HK-2 (cell line): ENCODE measurements at regions not wholly inside any gene's neighbourhood (a gene's known extent, or its start where the extent isn't known, plus 50 kb on each side); places are given as distances from the start of the nearest gene placed in this dataset.
"Not testable (repeated sequence)": the region's sequence is repeated elsewhere in the genome, so short reads cannot be mapped to it uniquely, and the experiment has no call there.

Experiments
- DNase-seq: peaks from one replicate; pipeline ENCODE4 v3.0.0-alpha.2; 2018; ENCODE audit not compliant: unreplicated experiment

DNA sequence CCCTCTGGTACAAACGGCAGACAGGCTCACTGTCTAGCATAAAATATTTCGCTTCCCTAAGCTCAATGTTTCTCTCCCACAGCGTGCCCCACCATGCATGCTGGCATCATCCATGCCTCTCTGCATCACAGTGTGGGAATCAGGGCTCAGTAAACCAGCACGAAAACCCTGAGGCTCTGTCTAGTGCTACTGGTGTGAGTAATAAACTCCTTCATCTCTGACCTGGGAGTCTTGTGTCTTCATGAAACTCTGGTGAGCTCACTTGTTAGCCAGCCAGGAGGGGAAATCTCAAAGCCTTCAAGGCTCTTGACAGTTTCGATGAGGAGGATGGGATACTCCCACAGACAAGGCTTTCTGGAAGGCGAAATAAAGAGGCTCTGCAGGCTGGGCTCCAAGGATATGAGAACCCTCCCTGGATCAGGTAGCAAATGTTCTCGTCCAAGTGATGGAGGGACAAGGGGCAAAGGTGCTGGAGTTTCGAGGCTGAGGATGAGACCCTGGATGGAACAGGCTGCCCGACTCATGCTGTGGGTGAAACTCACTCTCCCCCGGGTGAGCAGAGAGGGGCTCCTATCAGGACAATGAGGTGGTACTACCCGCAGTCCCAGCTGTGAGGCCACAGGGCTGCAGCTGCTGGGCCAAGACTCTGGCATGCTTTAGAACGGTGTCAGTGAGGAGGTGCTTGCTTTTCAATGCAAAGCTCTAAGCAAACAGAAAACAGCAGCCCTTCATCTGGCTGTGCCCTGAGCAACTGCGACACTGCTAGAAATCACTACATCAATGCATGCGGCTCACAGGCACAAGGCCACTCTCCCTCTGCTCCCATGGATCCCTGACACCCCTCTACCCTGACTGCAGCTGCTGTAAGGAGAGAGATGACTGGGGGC, 69.3 kb downstream of the SHANK2 start:
- DNase-seq, result no peak

DNA sequence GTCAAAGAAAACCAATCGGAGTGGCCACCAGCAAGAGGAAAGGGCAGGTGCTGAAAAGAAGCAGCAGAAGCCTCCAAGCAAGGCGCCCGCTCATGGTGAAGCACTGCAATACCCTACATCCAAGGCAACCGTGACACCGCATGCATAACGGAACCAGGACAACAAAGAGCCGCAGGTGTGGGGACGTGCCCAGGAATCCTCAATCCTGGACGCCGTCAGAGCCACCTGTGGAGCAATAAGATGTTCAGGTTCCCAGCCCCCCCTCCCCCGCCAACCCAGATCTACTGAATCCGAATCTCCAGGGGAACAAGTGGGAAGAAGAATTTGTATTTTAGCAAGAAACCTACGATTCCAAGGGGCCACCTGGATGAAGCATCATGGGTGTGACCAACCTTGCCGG, 70.8 kb downstream of the SHANK2 start:
- DNase-seq, result no peak

DNA sequence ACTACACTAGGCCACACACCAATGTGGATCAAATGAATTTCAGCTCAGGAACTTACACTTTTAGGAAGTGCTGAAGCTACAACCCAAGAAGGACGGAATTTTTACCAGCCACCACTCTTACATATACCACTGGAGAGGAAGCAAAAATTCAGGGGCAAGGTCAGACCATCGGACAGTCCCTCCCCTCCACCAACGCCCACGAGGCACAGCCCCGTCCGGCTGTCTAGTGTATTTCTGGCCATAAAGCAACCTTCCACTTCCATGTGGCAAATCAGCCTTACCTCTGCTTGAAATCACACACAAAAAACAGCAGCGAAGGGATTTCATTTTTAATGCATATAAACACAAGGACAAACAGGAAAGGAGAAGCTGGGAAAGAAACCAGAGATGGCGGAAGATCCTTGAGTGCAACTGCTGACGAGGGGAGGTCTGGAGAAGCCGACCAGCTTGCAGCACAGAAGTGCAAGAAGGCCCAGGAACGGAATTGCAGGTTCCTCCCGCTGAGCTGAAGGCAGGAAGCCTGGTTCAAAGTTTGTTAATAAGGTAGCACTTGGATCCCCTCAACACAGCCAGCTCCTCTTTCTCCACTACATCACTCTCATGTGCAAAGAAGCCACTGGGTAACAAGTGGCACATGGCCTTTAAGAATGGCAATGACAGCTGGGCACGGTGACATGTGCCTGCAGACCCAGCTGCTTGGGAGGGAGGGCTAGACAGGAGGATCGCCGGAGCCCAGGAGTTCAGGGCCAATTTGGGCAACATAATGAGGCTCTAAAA, 71.5 kb downstream of the SHANK2 start:
- DNase-seq, result no peak

DNA sequence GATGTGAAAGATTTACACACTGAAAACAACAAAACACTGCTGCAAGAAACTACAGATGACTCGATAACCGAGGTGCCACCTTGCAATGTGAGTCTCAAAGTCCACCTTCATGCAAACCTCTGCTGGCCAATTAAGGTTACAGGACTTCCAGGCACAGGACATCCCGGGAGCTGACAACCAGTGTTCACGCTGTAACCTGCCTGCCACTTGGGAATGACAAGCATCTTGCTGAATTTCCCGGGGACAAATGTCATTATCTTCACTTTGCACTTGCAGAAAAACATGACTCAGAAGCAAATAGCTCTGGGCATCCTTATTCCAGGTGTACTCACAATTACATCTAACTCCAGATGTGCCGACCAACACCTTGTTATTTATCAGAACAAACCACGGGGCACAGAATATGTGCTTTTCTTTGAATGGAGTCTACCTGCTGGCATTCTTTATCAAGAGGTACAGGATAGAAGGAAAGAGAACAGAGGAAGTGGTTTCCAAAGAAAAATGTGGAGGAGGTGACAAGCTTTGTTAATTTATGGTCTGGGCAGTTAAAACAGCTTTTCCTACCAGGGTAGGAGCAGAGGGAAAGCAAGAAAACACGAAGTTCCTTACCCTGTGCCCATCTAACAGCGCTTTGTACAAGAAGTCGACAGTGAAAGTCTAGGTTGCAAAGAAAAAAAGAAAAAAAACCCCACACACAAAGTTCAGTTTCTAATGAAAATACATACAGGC, 72.3 kb downstream of the SHANK2 start:
- no peak for DNase-seq

DNA sequence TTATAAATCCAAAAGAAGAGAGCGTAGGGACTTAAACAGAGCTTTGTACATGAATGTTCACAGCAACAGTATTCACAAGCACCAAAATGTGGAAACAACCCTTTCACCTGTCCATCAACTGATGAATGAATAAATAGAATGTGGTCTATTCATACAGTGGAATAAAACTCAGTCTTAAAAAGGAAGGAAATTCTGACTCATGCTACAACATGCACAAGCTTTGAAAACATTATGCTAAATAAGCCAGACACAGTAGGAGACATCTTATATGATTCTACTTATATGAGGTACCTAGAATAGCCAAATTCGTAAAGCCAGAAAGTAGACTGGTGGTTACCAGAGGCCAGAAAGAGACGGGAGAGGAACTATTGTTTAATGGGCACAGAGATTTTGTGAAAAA, 74.3 kb downstream of the SHANK2 start:
- no peak for DNase-seq

DNA sequence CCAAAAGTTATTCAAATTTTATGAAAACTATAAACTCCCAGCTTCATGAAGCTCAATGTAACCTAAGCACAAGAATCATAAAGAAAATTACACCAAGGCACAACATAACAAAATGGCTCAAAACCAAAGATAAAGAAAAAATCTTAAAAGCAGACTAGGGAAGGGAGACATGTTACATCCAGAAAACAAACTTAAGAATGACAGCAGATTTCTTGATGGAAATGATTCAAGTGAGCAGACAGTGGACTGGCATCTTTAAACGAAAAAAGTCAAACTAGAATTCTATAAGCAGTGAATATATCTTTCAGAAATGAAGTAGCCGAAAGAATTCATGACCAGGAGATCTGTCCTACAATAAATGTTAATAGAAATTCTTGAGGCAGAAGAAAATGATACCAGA, 75.6 kb downstream of the SHANK2 start:
- no peak for DNase-seq

DNA sequence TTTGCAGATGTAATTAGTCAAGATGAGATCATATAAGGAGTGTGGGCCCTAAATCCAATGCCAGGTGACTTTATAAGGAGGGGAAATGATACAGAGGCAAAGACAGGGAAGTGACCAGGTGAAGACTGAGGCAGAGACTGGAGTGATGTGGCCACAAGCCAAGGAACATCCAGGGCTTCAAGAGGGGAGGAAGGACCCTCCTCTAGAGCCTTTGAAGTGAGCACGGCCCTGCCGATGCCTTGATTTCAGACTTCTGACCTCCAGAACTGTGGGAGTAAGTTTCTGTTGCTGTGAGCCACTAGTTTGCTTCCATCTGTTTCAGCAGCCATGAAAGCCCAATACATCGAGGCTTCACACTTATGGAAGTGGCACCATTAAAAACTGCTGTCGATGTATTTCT, 78.7 kb downstream of the SHANK2 start:
- DNase-seq, result no peak

DNA sequence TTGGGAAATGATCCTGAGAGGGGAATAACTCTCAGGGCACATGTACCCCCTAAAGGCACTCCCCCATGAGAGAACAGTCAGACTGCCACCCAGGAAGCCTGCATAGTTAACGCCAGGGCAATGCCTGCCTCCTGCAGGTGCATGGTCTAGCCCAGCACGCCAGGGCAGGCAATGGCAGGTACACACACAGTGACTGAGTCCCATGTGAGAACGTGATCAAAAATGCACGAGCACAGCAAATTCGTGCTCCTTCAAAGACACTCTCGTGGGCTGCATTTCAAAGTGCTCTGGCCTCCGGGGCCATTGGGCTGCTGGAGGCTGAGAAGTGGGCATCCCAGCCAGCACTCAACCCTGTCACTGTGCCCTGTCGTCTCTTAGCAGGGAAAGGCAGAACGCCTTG, 79.7 kb downstream of the SHANK2 start:
- DNase-seq, result no peak

DNA sequence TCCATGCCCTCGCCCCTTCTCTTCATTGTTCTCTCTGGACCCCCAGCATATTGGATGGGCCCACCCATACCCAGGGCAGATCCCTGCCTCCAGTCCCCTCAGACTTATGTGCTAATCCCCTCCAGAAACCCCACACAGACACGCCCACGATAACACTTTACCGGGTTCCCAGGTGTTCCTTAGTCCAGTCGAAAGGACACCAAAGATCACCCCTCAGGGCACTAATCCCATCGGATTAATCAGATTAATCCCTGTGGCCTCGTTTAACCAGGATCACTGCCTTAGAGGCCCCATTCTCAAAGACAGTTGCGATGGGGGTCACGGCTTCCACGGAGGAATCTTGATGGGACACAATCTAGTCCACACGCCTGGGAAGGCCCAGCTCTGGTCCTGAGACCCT, 80.8 kb downstream of the SHANK2 start:
- no peak for DNase-seq

DNA sequence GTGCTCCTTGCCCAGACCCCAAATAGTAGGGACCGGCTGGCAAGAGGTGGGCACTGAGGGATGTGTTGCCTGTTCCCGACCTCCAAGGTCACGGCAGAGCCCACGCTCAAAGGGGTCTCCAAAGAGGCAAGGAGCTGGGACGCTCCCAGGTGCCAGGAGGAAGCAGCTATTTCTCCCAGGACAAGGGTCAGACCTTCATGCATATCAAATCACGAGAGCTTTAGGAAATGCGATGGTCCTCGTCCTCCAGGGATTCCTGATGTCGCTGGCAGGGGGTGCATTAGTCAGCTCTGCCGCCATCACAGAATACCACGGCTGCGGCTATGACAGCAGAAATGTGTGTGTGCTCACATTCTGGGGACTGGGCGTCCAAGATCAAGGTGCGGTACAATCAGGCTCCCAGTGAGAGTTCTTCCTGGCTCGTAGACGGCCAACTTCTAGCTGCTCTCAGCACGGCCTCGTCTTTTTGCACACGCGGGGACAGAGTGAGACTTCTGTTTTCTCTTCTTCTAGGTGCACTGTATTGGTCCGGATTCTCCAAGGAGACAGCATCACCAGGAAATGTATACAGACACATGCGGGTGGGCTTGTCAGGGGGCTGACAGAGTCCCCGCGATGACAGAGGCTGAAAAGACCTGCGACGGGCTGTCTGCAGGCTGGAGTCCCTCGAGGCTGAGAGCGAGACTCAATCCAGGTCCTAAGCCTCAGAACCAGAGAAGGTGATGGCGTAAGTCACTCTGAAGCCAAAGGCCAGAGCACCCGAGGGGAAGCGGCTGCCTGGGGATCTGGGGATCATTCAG, 81.6 kb downstream of the SHANK2 start:
- DNase-seq, result no peak

DNA sequence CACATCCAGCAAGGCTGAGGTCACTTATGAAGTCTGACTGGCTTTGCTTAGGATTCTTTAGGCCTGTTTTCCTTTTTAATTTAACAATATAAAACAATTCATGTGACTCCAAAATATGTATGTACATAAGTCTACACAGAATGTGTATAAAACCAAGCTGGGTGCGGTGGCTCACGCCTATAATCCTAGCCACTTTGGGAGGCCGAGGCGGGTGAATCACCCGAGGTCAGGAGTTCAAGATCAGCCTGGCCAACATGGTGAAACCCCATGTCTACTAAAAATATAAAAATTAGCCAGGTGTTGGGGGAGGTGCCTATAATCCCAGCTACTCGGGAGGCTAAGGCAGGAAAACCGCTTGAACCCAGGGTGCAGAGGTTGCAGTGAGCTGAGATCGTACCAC, 83.1 kb downstream of the SHANK2 start:
- DNase-seq, result no peak

DNA sequence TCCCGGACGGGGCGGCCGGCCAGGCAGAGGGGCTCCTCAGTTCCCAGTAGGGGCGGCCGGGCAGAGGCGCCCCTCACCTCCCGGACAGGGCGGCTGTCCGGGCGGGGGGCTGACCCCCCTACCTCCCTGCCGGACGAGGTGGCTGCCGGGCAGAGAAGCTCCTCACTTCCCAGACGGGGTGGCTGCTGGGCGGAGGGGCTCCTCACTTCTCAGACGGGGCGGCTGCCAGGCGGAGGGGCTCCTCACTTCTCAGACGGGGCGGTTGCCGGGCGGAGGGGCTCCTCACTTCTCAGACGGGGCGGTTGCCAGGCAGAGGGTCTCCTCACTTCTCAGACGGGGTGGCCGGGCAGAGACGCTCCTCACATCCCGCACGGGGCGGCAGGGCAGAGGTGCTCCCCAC, 84.6 kb downstream of the SHANK2 start:
- DNase-seq, result not testable (repeated sequence)

DNA sequence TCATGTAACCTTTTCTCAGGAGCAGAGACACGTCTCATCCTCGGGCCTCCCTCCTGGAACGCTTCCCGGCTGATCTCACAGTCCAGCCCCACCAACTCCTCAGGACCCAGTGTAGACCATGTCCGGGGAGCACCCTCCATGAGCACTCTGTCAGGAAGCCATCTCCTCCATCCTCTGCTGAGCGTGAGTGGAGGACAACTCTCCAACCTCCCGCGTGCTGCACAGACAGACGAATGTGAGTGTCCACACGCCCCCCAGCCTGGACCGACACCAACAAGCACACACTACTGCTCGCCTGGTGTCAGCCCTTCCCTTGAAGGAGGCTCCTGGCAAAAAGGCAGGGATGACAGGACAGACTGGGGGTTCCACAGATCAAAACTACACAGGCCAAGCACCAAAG, 86.6 kb downstream of the SHANK2 start:
- DNase-seq, result no peak

DNA sequence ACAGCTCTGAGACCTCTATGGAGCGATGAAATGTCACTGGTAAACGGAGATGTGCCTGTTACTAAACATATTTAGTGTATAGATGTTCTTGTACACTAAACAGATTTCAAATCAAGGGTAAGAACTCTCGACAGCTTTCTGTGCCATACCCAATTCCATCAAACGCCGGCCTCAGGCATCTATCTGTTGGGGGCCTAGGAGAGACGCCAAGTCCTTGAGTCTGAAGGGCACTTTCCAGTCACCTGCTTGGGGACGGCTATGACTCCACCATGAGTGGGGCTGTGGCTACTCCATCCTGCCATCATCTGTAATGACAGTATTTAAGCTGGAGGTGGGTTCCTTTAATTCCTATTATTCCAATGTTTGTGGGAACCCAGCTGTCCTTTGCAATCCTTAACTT, 87.8 kb downstream of the SHANK2 start:
- no peak for DNase-seq

DNA sequence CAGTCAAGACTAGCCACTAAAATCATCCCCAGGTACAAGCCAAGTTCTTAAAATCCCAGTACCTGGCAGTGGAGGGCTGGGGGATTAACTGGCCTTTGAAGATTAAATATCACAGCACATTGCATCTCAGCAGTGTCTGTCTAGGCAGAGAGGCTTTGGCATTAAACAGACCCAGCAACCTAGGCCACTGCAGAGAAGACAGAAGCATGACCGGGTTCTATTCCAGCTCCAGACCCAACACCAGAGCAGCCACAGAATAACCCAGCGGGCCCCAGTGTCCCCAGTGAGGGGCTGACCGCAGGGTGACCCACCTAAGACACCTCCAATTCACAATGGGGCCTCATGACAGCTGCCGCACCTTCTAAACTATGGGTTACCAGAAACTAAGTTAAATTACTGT, 88.2 kb downstream of the SHANK2 start:
- DNase-seq, result no peak

DNA sequence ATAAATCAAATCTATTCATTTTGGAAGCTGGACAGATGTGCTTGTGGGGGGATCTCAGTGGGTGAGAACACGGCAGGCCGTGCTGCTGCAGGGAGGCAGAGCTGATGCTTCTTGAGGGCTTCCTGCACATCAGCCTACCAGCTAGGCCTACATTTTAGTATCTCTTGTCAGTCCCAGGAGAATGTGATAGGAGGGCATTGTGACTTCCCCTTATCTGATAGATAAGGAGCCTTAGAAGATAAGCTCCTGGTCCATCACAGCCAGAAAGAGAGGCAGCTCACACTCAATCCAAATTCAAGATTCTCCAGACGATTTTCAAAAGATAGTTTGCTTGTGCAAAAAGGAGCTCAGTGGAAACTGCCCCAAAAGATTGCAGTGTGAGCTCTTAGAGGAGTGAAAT, 89.0 kb downstream of the SHANK2 start:
- no peak for DNase-seq

DNA sequence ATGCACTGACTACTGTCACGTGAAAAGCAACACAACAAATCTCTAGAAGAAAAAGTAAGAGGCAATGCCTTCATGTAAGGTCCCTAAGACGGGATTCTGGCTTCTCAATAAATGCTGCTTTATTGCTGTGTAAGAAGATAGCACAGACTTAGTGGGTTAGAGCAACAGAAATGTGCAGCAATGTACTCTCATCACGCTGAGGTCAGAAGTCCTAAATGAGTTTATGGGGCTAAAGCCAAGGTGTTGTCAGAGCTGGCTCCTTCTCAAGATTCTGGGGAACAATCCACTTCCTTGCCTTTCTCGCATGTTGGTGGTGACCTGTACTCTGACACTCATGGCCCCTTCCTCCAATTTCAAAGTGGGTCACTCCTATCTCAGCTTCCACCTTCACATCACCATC, 93.4 kb downstream of the SHANK2 start:
- DNase-seq, result no peak

DNA sequence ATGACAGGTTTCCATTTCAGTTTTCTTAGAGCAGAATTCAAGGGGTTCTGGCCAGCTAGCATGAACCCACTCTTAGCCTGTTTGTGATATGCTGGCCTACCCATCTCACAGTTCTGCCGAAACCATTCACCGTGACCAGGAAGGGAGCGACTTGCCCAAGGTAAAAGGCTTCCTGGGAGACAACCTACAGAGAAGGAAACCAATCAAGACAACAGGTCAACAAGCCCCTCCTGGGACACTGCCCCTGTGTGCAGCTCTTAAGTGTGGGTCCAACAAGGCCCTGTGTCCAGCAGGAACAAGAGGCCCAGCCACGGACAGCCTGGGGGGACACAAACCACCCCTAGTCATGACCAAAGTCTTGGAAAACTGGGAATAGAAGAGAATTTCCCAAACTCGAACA, 94.7 kb downstream of the SHANK2 start:
- DNase-seq, result not testable (repeated sequence)

DNA sequence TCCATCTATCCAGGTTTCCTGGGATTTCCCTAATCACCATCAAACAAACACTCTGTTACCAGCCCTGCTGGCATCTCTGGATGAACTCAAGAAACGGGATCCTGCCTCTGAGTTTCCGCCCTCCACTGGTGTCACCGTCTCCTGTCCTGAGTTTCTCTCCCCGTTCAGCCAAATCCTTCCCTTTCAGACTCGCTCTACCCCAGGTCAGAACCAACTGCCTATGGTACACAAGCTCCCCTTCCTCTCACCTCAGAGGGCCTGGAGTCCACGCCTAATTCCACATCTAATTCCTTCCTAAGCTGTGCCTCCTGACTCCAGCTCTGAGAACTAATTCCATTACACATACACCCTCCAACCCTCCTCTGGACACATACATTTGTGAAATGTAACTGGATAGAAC, 96.1 kb downstream of the SHANK2 start:
- no peak for DNase-seq

DNA sequence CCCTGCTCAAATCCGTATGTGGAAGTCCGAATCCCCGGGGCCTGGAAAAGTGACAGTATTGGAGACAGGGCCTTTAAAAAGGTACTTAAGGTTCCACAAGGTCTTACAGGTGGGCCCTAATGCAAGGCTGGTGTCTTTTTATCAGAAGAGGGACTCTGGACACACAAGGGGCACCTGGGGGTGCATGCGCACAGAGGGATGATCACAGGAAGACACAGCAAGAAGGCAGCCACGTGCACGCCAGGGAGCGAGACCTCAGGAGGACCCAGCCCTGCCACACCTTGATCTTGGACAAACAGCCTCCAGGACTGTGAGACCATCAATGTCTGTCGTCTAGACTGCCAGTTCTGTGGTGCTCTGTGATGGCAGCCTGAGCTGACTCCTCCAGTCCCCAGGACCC, 96.5 kb downstream of the SHANK2 start:
- no peak for DNase-seq

DNA sequence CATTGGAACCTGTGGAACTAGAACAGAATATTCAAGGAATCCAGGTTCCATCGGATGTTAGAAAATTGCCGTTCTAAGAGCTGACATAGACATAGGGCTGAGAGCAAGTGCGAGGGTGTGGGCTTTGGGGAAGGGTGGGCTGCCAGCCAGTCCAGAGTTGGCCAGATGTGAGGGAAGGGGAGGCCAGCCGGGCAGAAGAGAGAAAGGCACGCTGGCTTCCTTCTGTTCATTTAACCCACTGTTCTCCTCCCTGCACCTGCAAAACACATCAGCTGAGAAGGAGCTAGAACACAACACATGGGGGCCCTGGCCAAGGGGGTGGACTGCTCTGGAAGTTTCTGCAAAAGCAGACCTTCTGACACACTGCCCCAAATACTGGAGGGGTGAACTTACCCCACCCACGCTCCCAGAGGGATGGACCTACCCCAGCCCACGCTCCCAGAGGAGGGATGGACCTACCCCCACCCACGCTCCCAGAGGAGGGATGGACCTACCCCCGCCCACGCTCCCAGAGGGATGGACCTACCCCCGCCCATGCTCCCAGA, 98.0 kb downstream of the SHANK2 start:
- DNase-seq, result no peak

DNA sequence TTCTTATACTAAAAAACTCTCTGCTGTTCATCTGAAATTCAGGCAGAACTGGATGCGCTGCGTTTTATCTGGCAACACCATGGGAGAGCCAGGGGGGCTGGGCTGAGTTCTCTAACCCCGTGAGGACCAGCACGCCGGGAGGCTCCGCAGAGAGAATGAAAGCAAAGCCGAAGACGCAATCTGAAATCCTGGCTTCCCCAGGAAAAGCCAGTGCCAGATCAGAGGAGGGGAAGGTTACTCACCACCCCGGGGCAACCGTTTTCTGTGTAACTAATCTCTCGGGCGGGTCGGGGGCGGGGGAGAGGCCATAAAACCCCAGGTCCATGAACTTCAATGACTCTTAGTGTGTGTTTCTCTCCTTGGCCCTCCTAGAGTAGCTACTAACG, 99.4 kb downstream of the SHANK2 start:
- DNase-seq, result peak; percentile 37
